Esophagus squamous epithelium (tissue), 5 donors: ENCODE measurements at regions not wholly inside any gene's neighbourhood (a gene's known extent, or its start where the extent isn't known, plus 50 kb on each side); places are given as distances from the start of the nearest gene placed in this dataset.

Source experiments
- DNase-seq: peaks from one replicate; lab custom pipeline; 2025; lab: John Stamatoyannopoulos, UW
- H3K27ac ChIP-seq, 4 donors: fragments of 200-600 bp; sonication (generic); one replicate each; pipeline ENCODE4 v1.5.1; 2016 to 2019; ENCODE audit warnings: mild to moderate bottlenecking in 1 of 4
- H3K27me3 ChIP-seq, 4 donors: fragments of 200-600 bp; sonication (generic); 1 replicate in 3 of 4; 2 replicates in 1 of 4; pipeline versions ENCODE4 v1.5.1 to v1.6.0; 2017 to 2021; ENCODE audit warnings: antibody characterized with exemption in 1 of 4
- H3K36me3 ChIP-seq, 3 donors: fragments of 200-600 bp; sonication (generic); one replicate each; pipeline ENCODE4 v1.5.1; 2016 to 2019
- H3K4me1 ChIP-seq, 3 donors: fragments of 200-600 bp; sonication (generic); one replicate each; pipeline ENCODE4 v1.5.1; 2017 to 2019
- H3K4me3 ChIP-seq, 4 donors: fragments of 200-600 bp; sonication (generic); 1 replicate in 3 of 4; 2 replicates in 1 of 4; pipeline ENCODE4 v1.5.1; 2016 to 2019; ENCODE audit warnings: mild to moderate bottlenecking in 2 of 4, moderate library complexity in 1 of 4
- H3K9me3 ChIP-seq, 3 donors: fragments of 200-600 bp; sonication (generic); one replicate each; pipeline ENCODE4 v1.5.1; 2016 to 2019
- CTCF ChIP-seq, 6 experiments: fragments of 450-650 bp in 4 of 6; fragments of 200-600 bp in 2 of 6; sonication (generic) in 2 of 6; IDR thresholded peaks; one replicate each; pipeline ENCODE4 v1.5.1; 2016 to 2019; ENCODE audit warnings: antibody characterized with exemption in 6 of 6, mild to moderate bottlenecking in 4 of 6, moderate library complexity in 4 of 6
- POLR2A ChIP-seq, 4 donors: fragments of 450-650 bp; IDR thresholded peaks; one replicate each; pipeline ENCODE4 v1.6.1; 2017; ENCODE audit warnings: antibody characterized with exemption in 4 of 4, mild to moderate bottlenecking in 4 of 4, moderate library complexity in 3 of 4
- WGBS, 2 donors: methylation state at CpG; one replicate each; pipeline ENCODE4 v1.1.5; 2018; 5-methylcytosine and 5-hydroxymethylcytosine counted together
- intact Hi-C: fragments of 100-400 bp; cut with DNase I; formaldehyde crosslinking; loops from one replicate; pipeline ENCODE4 v1.15.0; 2022
- donor health status: DM: yes; HTN: yes; CAD: no.

- no peaks in the 10 kb centered on the region for H3K4me1 ChIP-seq
- TF ChIP-seq POLR2A (IDR thresholded peaks at IDR 0.05): no peak
- no peak for TF ChIP-seq CTCF (IDR thresholded peaks at IDR 0.05)
- intact Hi-C loops: no loop called here
- H3K36me3 ChIP-seq: no peaks in the 10 kb centered on the region
- H3K4me3 ChIP-seq: no peak overlapping the region
- DNase-seq: no peak
- H3K9me3 ChIP-seq: peaks cover 0 to 53% (median 12%) of the 10 kb centered on the region in 3 donors
- no peak overlapping the region for H3K27ac ChIP-seq
- no peaks in the 10 kb centered on the region for H3K27me3 ChIP-seq
- 65 to 67% methylated on average over 18 of the region's 18 CpGs for WGBS, 2 donors
Measured at GRCh38 chr1:125080077-125080476, 3895.3 kb downstream of the SRGAP2C start.

- peaks cover 0 to 49% (median 21%) of the 10 kb centered on the region in 3 donors for H3K9me3 ChIP-seq
- H3K4me3 ChIP-seq: no peak overlapping the region
- WGBS, 2 donors: 67 to 70% methylated on average over 40 to 92 of the region's 108 CpGs
- no peaks in the 10 kb centered on the region for H3K4me1 ChIP-seq
- H3K27me3 ChIP-seq: peaks cover 0 to 23% (median 0%) of the 10 kb centered on the region in 4 donors
- intact Hi-C loops: no loop called here
- H3K36me3 ChIP-seq: no peaks in the 10 kb centered on the region
- TF ChIP-seq POLR2A (IDR thresholded peaks at IDR 0.05): no peak
- no peak for TF ChIP-seq CTCF (IDR thresholded peaks at IDR 0.05)
- no peak overlapping the region for H3K27ac ChIP-seq
- no peak for DNase-seq
Measured at GRCh38 chr1:125085720-125086591, 3901.2 kb downstream of the SRGAP2C start.

- H3K36me3 ChIP-seq: no peaks in the 10 kb centered on the region
- TF ChIP-seq POLR2A (IDR thresholded peaks at IDR 0.05) (no peak), CTCF (IDR thresholded peaks at IDR 0.05) (no peak)
- no peak overlapping the region for H3K27ac ChIP-seq
- no peaks in the 10 kb centered on the region for H3K4me1 ChIP-seq
- H3K4me3 ChIP-seq: no peak overlapping the region
- 65 to 69% methylated on average over 20 to 30 of the region's 45 CpGs for WGBS, 2 donors
- H3K27me3 ChIP-seq: peaks cover 0 to 23% (median 0%) of the 10 kb centered on the region in 4 donors
- H3K9me3 ChIP-seq: peaks cover 0 to 43% (median 21%) of the 10 kb centered on the region in 3 donors
- intact Hi-C loops: no loop called here
- no peak for DNase-seq
Measured at GRCh38 chr1:125086611-125087010, 3901.8 kb downstream of the SRGAP2C start.

- no peak for DNase-seq
- Histone ChIP-seq H3K4me3 (no peak overlapping the region), H3K9me3 (peaks cover 0 to 36% (median 21%) of the 10 kb centered on the region in 3 donors), H3K27me3 (peaks cover 0 to 23% (median 0%) of the 10 kb centered on the region in 4 donors), H3K4me1 (no peaks in the 10 kb centered on the region), H3K27ac (no peak overlapping the region), H3K36me3 (no peaks in the 10 kb centered on the region)
- 44 to 64% methylated on average over 12 to 34 of the region's 55 CpGs for WGBS, 2 donors
- TF ChIP-seq POLR2A (IDR thresholded peaks at IDR 0.05) (no peak), CTCF (IDR thresholded peaks at IDR 0.05) (no peak)
- intact Hi-C loops: no loop called here
Measured at GRCh38 chr1:125087247-125087646, 3902.5 kb downstream of the SRGAP2C start.

GRCh38 chr1:125087691-125088090 is 3902.9 kb downstream of the SRGAP2C start:
- 52 to 54% methylated on average over 31 to 32 of the region's 41 CpGs for WGBS, 2 donors

More at GRCh38 chr1:125087691-125088090, 3902.9 kb downstream of the SRGAP2C start:
- H3K4me3 ChIP-seq: no peak overlapping the region
- H3K27ac ChIP-seq: no peak overlapping the region
- intact Hi-C loops: no loop called here
- TF ChIP-seq CTCF (IDR thresholded peaks at IDR 0.05): no peak
- no peak for TF ChIP-seq POLR2A (IDR thresholded peaks at IDR 0.05)
- DNase-seq: no peak
- H3K4me1 ChIP-seq: no peaks in the 10 kb centered on the region
- H3K36me3 ChIP-seq: no peaks in the 10 kb centered on the region
- peaks cover 0 to 32% (median 21%) of the 10 kb centered on the region in 3 donors for H3K9me3 ChIP-seq
- H3K27me3 ChIP-seq: peaks cover 0 to 23% (median 0%) of the 10 kb centered on the region in 4 donors
